C4-2B (cell line): ENCODE measurements at regions not wholly inside any gene's neighbourhood (a gene's known extent, or its start where the extent isn't known, plus 50 kb on each side); places are given as distances from the start of the nearest gene placed in this dataset.

Source experiments
- H3K27ac ChIP-seq: fragments of 450-650 bp; 2 replicates; pipeline ENCODE4 v1.5.1; 2017
- ZFX ChIP-seq: fragments of 450-650 bp; IDR thresholded peaks from 2 replicates; pipeline ENCODE4 v1.6.1; 2017
- TF ChIP-seq, protein P1 (sequence below): fragments of 450-650 bp; conservative IDR thresholded peaks from 2 replicates; pipeline ENCODE4 v1.5.1; 2017; ENCODE audit warnings: mild to moderate bottlenecking

DNA sequence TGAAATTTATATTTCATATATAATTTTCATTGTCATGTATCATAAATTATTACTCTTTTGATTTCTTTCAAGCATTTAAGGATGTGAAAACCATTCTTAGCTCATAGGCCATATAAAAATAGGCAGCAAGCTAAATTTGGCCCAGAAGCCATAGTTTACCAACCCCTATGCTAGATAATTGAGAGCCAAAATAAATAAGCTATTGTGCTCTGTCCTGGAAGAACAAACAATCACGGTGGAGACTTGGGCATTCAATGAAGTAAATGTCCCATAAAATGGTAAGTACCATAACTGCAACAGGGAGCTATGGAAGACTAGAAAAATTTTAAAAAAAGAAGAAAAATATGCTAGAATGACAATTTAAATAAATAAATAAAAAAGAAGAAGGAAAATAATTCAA lies 60.9 kb upstream of the PACRGL start:
- TF ChIP-seq, protein P1, sequence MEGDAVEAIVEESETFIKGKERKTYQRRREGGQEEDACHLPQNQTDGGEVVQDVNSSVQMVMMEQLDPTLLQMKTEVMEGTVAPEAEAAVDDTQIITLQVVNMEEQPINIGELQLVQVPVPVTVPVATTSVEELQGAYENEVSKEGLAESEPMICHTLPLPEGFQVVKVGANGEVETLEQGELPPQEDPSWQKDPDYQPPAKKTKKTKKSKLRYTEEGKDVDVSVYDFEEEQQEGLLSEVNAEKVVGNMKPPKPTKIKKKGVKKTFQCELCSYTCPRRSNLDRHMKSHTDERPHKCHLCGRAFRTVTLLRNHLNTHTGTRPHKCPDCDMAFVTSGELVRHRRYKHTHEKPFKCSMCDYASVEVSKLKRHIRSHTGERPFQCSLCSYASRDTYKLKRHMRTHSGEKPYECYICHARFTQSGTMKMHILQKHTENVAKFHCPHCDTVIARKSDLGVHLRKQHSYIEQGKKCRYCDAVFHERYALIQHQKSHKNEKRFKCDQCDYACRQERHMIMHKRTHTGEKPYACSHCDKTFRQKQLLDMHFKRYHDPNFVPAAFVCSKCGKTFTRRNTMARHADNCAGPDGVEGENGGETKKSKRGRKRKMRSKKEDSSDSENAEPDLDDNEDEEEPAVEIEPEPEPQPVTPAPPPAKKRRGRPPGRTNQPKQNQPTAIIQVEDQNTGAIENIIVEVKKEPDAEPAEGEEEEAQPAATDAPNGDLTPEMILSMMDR = no peak
- TF ChIP-seq ZFX = no peak
- peak overlapping the region; percentile 93 for H3K27ac ChIP-seq

DNA sequence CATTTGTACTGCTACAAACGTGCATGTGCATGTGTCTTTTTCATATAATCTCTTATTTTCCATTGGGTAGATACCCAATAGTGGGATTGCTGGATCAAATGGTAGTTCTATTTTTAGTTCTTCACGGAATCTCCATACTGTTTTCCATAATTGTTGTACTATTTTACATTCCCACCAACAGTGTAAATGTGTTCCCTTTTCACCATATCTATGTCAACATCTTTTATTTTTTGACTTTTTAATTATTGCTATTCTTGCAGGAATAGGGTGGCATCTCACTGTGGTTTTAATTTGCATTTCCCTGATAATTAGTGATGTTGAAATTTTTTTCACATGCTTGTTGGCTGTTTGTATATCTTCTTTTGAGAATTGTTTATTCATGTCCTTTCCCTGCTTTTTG lies 59.3 kb upstream of the PACRGL start:
- no peak overlapping the region for H3K27ac ChIP-seq
- TF ChIP-seq, protein P1 = no peak
- no peak for TF ChIP-seq ZFX

DNA sequence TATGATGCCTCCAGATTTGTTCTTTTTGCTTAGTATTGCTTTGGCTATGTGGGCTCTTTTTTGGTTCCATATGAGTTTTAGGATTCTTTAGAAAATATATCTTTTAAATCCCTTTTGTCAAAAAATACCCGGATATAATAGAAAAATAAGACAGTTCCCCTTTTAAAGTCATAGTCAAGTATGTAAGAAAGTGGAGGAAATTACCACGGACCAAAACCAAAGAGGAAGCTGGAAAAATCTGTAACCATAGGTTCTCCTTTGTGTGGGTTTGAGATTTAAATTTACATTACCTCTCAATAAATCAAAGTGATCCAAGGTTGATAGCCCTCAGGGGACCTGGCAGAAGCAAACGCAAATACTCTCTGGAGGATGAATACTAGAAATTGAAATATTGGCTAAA lies 58.3 kb upstream of the PACRGL start:
- TF ChIP-seq, protein P1 = no peak
- TF ChIP-seq ZFX = no peak
- no peak overlapping the region for H3K27ac ChIP-seq

DNA sequence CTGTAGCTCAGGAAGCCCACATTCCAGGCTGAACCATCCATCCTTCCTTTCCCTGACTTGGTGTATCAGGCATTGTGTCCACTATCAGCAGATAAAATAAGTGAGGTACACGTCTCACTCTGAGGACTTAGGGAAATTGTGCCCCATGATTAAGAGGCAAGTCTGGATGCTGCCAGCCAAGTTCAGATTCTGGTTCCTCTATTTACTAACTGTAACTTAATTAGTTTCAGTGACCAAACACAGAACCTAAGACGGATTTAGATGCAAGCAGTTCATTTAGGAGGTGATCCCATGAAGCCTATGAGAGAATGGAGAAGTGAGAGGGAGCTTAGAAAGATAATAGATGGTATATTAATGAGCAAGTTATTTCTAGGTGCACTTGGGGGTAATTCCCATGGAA lies 56.6 kb upstream of the PACRGL start:
- TF ChIP-seq, protein P1 = no peak
- no peak for TF ChIP-seq ZFX
- no peak overlapping the region for H3K27ac ChIP-seq

DNA sequence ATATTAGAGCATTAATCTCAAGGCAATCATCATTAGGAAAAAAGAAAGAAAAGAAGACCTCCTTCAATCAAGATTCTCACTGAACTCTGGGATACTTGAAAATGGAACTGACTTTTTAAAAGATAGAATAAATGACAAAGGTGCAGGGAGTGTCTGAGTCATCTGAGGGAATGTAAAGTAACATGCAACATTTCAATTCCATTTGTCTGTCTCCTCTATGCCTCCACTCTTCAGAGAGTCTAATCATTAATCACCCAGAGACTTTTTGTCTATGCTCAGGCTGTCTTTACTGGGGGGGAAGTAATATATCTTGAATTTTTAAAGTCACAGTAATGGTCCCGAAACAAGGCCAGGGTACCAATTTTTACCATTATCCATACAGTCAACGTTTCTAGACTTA lies 55.0 kb upstream of the PACRGL start:
- H3K27ac ChIP-seq = no peak overlapping the region
- TF ChIP-seq, protein P1 = no peak
- TF ChIP-seq ZFX = no peak

DNA sequence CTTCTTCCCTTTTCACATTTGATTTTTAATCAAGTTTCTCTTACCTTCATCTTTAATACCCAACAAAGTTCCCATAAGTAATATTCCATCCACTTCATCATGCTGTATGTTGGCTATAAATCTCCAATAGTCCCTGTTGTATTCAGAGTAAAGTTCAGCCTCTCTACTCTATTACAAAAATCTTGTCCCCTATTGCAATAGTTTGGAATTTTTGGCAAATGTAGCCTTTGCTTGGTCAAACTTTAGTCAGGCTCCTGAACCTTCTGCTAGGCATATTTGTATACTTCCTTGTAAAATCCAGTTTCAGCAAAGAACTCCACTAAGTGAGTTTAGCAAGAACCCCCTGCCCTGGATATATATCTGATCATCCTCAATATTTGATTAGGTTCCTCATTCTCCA lies 54.0 kb upstream of the PACRGL start:
- no peak overlapping the region for H3K27ac ChIP-seq
- no peak for TF ChIP-seq ZFX
- TF ChIP-seq, protein P1 = no peak
